ENCODE measurements at regions not wholly inside any gene's neighbourhood (a gene's known extent, or its start where the extent isn't known, plus 50 kb on each side); places are given as distances from the start of the nearest gene placed in this dataset.

- TF ChIP-seq, protein P1, sequence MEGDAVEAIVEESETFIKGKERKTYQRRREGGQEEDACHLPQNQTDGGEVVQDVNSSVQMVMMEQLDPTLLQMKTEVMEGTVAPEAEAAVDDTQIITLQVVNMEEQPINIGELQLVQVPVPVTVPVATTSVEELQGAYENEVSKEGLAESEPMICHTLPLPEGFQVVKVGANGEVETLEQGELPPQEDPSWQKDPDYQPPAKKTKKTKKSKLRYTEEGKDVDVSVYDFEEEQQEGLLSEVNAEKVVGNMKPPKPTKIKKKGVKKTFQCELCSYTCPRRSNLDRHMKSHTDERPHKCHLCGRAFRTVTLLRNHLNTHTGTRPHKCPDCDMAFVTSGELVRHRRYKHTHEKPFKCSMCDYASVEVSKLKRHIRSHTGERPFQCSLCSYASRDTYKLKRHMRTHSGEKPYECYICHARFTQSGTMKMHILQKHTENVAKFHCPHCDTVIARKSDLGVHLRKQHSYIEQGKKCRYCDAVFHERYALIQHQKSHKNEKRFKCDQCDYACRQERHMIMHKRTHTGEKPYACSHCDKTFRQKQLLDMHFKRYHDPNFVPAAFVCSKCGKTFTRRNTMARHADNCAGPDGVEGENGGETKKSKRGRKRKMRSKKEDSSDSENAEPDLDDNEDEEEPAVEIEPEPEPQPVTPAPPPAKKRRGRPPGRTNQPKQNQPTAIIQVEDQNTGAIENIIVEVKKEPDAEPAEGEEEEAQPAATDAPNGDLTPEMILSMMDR (conservative IDR thresholded peaks at IDR 0.05 in 1 of 2, IDR thresholded peaks at IDR 0.05 in 1 of 2; ENCODE audit: extremely low read depth in 1 of 2, insufficient read depth in 1 of 2, low read depth in 1 of 2, low read length in 2 of 2), result no peak
- TF ChIP-seq EZH2 (IDR thresholded peaks at IDR 0.05; ENCODE audit: borderline replicate concordance, low read length), result no peak
These were observed 86.0 kb downstream of the CASP12 start for GRCh38 chr11:104812103-104812788.
